ENCODE measurements at regions not wholly inside any gene's neighbourhood (a gene's known extent, or its start where the extent isn't known, plus 50 kb on each side); places are given as distances from the start of the nearest gene placed in this dataset.
"Not testable (repeated sequence)": the region's sequence is repeated elsewhere in the genome, so short reads cannot be mapped to it uniquely, and the experiment has no call there.

DNA sequence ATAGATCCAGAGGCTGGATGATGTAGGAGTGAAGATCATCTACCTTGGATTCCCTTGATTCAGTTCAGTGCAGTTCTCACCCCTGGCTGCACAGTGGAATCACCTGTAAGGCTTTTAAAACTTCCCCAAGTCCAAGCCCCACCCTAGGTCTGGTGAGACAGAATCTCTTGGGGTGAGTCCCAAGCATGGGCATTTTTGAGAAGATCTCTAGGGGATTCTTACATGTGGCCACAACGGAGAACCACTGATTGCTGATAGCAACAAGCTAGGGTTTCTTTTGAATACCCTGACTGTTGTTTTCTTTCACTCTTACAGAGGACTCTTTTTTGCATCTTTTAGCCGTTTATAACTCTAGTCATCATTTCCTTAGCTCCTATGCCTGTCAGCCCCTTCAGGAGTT, 204.9 kb upstream of the RASGRP1 start:
- no peaks in the 10 kb centered on the region for H3K9me3 ChIP-seq (ENCODE audit: insufficient read depth, low read length)
- TF ChIP-seq ZNF274 (IDR thresholded peaks at IDR 0.05; ENCODE audit: low read depth, low read length) (no peak), YY1 (IDR thresholded peaks at IDR 0.05; ENCODE audit: insufficient read depth, insufficient read length) (no peak), SUZ12 (IDR thresholded peaks at IDR 0.05; ENCODE audit: extremely low read depth, insufficient read depth, insufficient read length) (no peak)
- H3K4me1 ChIP-seq (ENCODE audit: insufficient read depth, insufficient read length) = no peaks in the 10 kb centered on the region
- no peaks in the 10 kb centered on the region for H3K27me3 ChIP-seq (ENCODE audit: insufficient read depth, insufficient read length)
- no peak overlapping the region for H3K4me3 ChIP-seq (ENCODE audit: insufficient read length, low read depth)
- H3K9ac ChIP-seq (ENCODE audit: insufficient read length, low read depth) = no peak overlapping the region
- no peak for DNase-seq (ENCODE audit: low read depth, low spot score)
- H3K36me3 ChIP-seq (ENCODE audit: insufficient read depth, insufficient read length, low read length) = no peaks in the 10 kb centered on the region

DNA sequence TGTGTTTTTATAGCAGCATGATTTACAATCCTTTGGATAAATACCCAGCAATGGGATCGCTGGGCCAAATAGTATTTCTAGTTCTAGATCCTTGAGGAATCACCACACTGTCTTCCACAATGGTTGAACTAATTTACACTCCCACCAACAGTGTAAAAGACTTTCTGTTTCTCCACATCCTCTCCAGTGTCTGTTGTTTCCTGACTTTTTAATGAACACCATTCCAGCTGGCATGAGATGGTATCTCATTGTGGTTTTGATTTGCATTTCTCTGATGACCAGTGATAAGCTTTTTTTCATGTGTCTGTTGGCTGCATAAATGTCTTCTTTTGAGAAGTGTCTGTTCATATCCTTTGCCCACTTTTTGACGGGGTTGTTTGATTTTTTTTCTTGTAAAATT, 209.5 kb upstream of the RASGRP1 start:
- not testable (repeated sequence) for H3K36me3 ChIP-seq (ENCODE audit: insufficient read depth, insufficient read length, low read length); DNase-seq (ENCODE audit: low read depth, low spot score)

DNA sequence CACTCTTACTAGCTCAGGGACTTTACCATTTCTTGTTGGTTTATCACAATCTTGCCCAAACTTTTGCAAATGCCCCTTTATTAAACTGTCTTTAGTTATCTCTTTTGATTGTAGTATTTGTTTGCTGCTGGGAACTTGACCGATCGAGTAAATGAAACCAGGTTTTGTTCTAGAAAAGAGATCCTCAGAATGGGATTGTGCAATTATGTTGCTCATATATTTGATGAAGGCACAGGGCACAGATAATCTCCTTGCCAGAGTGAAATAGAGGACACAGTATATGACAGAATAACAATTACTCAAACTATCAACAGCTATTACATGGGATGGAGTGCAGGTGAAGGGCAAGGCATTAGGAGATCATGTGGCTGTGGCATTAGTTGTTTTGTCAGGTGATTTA, 216.6 kb upstream of the RASGRP1 start:
- no peak overlapping the region for H3K4me3 ChIP-seq (ENCODE audit: insufficient read length, low read depth)
- DNase-seq (ENCODE audit: low read depth, low spot score) = no peak
- no peaks in the 10 kb centered on the region for H3K36me3 ChIP-seq (ENCODE audit: insufficient read depth, insufficient read length, low read length)
- TF ChIP-seq YY1 (IDR thresholded peaks at IDR 0.05; ENCODE audit: insufficient read depth, insufficient read length) (no peak), ZNF274 (IDR thresholded peaks at IDR 0.05; ENCODE audit: low read depth, low read length) (no peak), SUZ12 (IDR thresholded peaks at IDR 0.05; ENCODE audit: extremely low read depth, insufficient read depth, insufficient read length) (no peak)
- no peak overlapping the region for H3K9ac ChIP-seq (ENCODE audit: insufficient read length, low read depth)
- peaks cover 6% of the 10 kb centered on the region; the same call in 1 of the 2 replicates for H3K9me3 ChIP-seq (ENCODE audit: insufficient read depth, low read length)
- H3K27me3 ChIP-seq (ENCODE audit: insufficient read depth, insufficient read length) = no peaks in the 10 kb centered on the region
- no peaks in the 10 kb centered on the region for H3K4me1 ChIP-seq (ENCODE audit: insufficient read depth, insufficient read length)

More for the DNA sequence above, 209.5 kb upstream of the RASGRP1 start:
- H3K9ac ChIP-seq (ENCODE audit: insufficient read length, low read depth); H3K4me1 ChIP-seq (ENCODE audit: insufficient read depth, insufficient read length); H3K9me3 ChIP-seq (ENCODE audit: insufficient read depth, low read length); H3K4me3 ChIP-seq (ENCODE audit: insufficient read length, low read depth); H3K27me3 ChIP-seq (ENCODE audit: insufficient read depth, insufficient read length): not testable (repeated sequence)

DNA sequence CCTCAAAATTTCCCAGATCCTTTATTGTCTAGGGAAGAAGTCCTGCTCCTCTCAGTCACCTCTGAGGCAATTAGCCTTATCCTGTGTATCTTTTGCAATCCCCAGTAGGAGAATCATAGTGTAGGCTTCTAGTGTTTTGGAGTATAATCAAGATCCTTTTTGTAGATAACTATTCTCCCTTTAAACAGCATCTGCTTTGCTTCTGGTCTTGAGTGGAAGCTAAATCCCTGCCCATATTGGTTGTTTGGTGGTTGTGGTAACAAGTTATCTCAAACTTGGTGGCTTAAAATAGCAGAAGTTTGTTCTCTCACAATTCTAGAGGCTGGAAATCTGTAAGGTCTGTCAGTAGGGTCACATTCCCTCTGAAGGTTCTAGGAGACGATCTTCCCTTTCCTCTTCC, 217.5 kb upstream of the RASGRP1 start:
- no peaks in the 10 kb centered on the region for H3K4me1 ChIP-seq (ENCODE audit: insufficient read depth, insufficient read length)
- H3K9me3 ChIP-seq (ENCODE audit: insufficient read depth, low read length) = peaks cover 6% of the 10 kb centered on the region; the same call in 1 of the 2 replicates
- no peak overlapping the region for H3K9ac ChIP-seq (ENCODE audit: insufficient read length, low read depth)
- TF ChIP-seq SUZ12 (IDR thresholded peaks at IDR 0.05; ENCODE audit: extremely low read depth, insufficient read depth, insufficient read length) = no peak
- TF ChIP-seq YY1 (IDR thresholded peaks at IDR 0.05; ENCODE audit: insufficient read depth, insufficient read length) = no peak
- H3K4me3 ChIP-seq (ENCODE audit: insufficient read length, low read depth) = no peak overlapping the region
- H3K36me3 ChIP-seq (ENCODE audit: insufficient read depth, insufficient read length, low read length) = no peaks in the 10 kb centered on the region
- no peaks in the 10 kb centered on the region for H3K27me3 ChIP-seq (ENCODE audit: insufficient read depth, insufficient read length)
- DNase-seq (ENCODE audit: low read depth, low spot score) = no peak

DNA sequence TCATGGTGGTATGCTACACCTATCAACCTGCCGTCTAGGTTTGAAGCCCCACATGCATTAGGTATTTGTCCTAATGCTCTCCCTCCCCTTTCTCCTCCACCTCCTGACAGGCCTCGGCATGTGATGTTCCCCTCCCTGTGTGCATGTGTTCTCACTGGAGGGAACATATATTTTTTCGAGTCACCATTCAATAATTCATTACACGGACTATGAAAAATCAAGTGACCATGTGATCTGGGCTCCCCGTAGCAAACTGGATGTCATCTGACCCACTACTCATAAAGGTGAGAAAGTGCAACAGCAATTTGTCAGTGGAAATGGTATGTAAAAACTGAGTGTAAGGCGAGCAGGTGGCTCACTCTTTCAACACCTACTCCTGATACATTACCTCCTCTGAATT, 224.3 kb upstream of the RASGRP1 start:
- Histone ChIP-seq H3K4me1 (ENCODE audit: insufficient read depth, insufficient read length) (no peaks in the 10 kb centered on the region), H3K36me3 (ENCODE audit: insufficient read depth, insufficient read length, low read length) (no peaks in the 10 kb centered on the region), H3K9me3 (ENCODE audit: insufficient read depth, low read length) (no peaks in the 10 kb centered on the region), H3K27me3 (ENCODE audit: insufficient read depth, insufficient read length) (no peaks in the 10 kb centered on the region), H3K4me3 (ENCODE audit: insufficient read length, low read depth) (no peak overlapping the region), H3K9ac (ENCODE audit: insufficient read length, low read depth) (no peak overlapping the region)
- TF ChIP-seq SUZ12 (IDR thresholded peaks at IDR 0.05; ENCODE audit: extremely low read depth, insufficient read depth, insufficient read length) = no peak
- no peak for TF ChIP-seq ZNF274 (IDR thresholded peaks at IDR 0.05; ENCODE audit: low read depth, low read length)
- TF ChIP-seq YY1 (IDR thresholded peaks at IDR 0.05; ENCODE audit: insufficient read depth, insufficient read length) = no peak
- DNase-seq (ENCODE audit: low read depth, low spot score) = no peak

DNA sequence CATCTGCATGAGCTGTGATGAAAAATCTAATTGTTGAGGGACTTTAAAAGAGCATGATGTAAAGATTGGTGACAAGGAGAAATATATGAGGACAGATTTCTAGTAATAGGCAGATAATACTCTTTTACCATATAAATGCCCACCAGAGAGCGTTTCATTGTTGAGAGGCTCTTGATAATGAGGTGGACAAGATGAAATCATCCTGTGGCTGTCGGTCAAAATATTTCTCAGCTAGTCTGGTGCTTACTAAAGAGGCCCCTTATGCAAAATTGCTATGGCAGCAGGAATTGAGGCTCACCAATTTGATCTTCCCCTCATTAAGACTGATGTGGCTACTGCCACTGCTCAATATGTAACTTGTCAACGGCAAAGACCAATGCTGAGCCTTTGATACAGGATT, 225.0 kb upstream of the RASGRP1 start:
- DNase-seq (ENCODE audit: low read depth, low spot score) = no peak
- H3K9ac ChIP-seq (ENCODE audit: insufficient read length, low read depth) = no peak overlapping the region
- H3K27me3 ChIP-seq (ENCODE audit: insufficient read depth, insufficient read length) = no peaks in the 10 kb centered on the region
- H3K9me3 ChIP-seq (ENCODE audit: insufficient read depth, low read length) = no peaks in the 10 kb centered on the region
- no peaks in the 10 kb centered on the region for H3K36me3 ChIP-seq (ENCODE audit: insufficient read depth, insufficient read length, low read length)
- no peaks in the 10 kb centered on the region for H3K4me1 ChIP-seq (ENCODE audit: insufficient read depth, insufficient read length)
- H3K4me3 ChIP-seq (ENCODE audit: insufficient read length, low read depth) = no peak overlapping the region
- TF ChIP-seq ZNF274 (IDR thresholded peaks at IDR 0.05; ENCODE audit: low read depth, low read length) (no peak), YY1 (IDR thresholded peaks at IDR 0.05; ENCODE audit: insufficient read depth, insufficient read length) (no peak)

DNA sequence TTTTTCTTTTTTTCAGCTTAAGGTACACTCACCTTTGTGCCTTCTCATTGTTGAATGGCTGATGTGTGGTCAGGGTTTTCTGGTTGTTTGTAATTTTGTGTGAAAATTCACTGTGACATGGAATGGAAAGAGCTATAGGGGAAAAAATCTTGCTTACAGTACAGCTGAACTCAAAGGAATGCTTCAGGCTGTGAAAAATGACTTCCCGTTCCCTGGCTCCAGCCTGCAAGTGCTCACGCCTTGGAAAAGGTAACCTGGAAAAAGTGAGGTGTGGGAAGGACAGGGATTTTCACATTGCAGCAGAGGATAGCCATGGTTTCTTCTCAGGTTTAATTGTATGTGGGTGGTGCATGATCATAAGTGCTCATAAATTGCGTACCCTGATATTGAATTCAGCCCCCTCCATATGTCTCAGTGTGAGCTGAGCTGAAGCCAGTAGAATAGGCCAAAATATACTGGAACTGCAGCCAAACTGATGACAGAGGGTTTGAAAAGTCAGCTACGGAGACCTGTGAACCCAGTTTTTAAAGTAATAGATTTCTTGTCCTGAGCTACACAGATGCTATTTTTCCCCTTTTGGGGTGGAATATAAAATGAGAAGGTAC, 228.7 kb upstream of the RASGRP1 start:
- DNase-seq (ENCODE audit: low read depth, low spot score) = no peak
- TF ChIP-seq ZNF274 (IDR thresholded peaks at IDR 0.05; ENCODE audit: low read depth, low read length) (no peak), YY1 (IDR thresholded peaks at IDR 0.05; ENCODE audit: insufficient read depth, insufficient read length) (no peak), SUZ12 (IDR thresholded peaks at IDR 0.05; ENCODE audit: extremely low read depth, insufficient read depth, insufficient read length) (no peak)

More for the DNA sequence above, 228.7 kb upstream of the RASGRP1 start:
- H3K4me1 ChIP-seq (ENCODE audit: insufficient read depth, insufficient read length) = no peaks in the 10 kb centered on the region
- no peak overlapping the region for H3K4me3 ChIP-seq (ENCODE audit: insufficient read length, low read depth)
- H3K9me3 ChIP-seq (ENCODE audit: insufficient read depth, low read length) = no peaks in the 10 kb centered on the region
- no peaks in the 10 kb centered on the region for H3K36me3 ChIP-seq (ENCODE audit: insufficient read depth, insufficient read length, low read length)
- H3K27me3 ChIP-seq (ENCODE audit: insufficient read depth, insufficient read length) = no peaks in the 10 kb centered on the region
- no peak overlapping the region for H3K9ac ChIP-seq (ENCODE audit: insufficient read length, low read depth)
